Heart left ventricle (tissue), 13 donors: ENCODE measurements at regions not wholly inside any gene's neighbourhood (a gene's known extent, or its start where the extent isn't known, plus 50 kb on each side); places are given as distances from the start of the nearest gene placed in this dataset.

Experiments
- CTCF ChIP-seq, 12 donors: fragments of 200-600 bp; sonication (generic) in 4 of 12; IDR thresholded peaks; one replicate each; pipeline versions ENCODE4 v1.5.0 to v1.8.0; 2018 to 2022; ENCODE audit warnings: antibody characterized with exemption in 12 of 12, mild to moderate bottlenecking in 5 of 12
- POLR2A ChIP-seq, 2 donors: fragments of 450-650 bp; IDR thresholded peaks; one replicate each; pipeline ENCODE4 v1.6.1; 2017; ENCODE audit warnings: antibody characterized with exemption in 2 of 2, mild to moderate bottlenecking in 2 of 2, moderate library complexity in 2 of 2
- donor health status: ischemic (EF 13 %, LVEDD 7.1; RV severe dilation, severe dysfunction).
- donor health status: DM: no; HTN: yes; CAD: no.
- donor health status: DM: no; HTN: no; CAD: no.
- donor health status: ischemic (EF 25% LVEDD 6.9; RV normal size, moderate dysfunction).
- donor health status: ischemic (EF 25% LVEDD 5.7; RV mildly dilated, moderate dysfunction).
- donor health status: ischemic (EF 35%, LVEDD 5.7; RV mildly dilated, moderate dysfunction).
- donor health status: nonischemic (EF 11% LVEDD 7.7; RV severe dilation, severe dysfunction).
- donor health status: DM: yes; HTN: yes; CAD: no.
- donor health status: PGD.
- donor health status: ischemic (EF 29% LVEDD 5.4; RV normal size, mild dysfunction).
- donor health status: nonischemic (EF 23%, LVEDD 6.1; RV moderate dilation, normal function).

GRCh38 chr1:209519786-209520185 is 63.7 kb upstream of the CAMK1G start:
- TF ChIP-seq CTCF (IDR thresholded peaks at IDR 0.05) (no peak), POLR2A (IDR thresholded peaks at IDR 0.05) (no peak)
